ENCODE measurements at regions not wholly inside any gene's neighbourhood (a gene's known extent, or its start where the extent isn't known, plus 50 kb on each side); places are given as distances from the start of the nearest gene placed in this dataset.
"Not testable (repeated sequence)": the region's sequence is repeated elsewhere in the genome, so short reads cannot be mapped to it uniquely, and the experiment has no call there.

DNA sequence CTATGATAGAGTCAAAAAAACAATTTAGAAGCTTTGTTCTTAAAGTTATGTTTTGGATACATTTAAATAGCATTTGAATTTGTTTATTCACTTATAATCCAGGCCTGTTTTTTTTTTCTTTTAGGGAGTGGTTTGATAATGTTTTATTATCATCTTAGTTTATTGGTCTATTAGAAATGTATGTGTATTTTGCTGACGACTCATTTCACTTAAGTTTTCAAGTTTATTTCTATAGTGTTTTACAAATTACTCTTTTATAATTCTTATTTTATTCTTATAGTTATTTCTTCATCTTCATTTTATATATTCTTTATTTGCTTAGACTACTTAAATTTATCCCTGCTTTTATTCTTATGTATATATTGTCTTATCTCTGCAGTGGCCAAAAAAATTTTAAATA lies 804.5 kb downstream of the NR4A2 start:
- DNase-seq (ENCODE audit: low spot score): no peak

DNA sequence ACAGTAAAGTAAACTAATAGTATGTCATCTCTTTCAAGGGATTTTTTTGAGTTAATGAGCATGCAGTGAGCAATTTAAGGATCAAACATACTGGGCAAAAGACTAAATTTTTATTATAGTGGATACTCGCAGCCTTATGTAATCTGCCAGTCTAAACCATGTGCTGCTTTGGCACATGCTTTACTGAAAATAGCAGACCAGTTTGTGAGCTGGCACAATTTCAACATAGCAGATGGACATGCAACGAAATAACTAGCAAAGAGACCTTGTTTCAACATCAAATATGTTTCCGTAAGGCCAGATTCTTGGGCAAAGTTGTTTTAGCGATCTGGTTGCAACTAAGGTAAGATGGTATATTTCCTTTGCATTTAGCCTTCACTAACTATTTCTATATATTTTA lies 807.3 kb downstream of the NR4A2 start:
- no peak for DNase-seq (ENCODE audit: low spot score)

DNA sequence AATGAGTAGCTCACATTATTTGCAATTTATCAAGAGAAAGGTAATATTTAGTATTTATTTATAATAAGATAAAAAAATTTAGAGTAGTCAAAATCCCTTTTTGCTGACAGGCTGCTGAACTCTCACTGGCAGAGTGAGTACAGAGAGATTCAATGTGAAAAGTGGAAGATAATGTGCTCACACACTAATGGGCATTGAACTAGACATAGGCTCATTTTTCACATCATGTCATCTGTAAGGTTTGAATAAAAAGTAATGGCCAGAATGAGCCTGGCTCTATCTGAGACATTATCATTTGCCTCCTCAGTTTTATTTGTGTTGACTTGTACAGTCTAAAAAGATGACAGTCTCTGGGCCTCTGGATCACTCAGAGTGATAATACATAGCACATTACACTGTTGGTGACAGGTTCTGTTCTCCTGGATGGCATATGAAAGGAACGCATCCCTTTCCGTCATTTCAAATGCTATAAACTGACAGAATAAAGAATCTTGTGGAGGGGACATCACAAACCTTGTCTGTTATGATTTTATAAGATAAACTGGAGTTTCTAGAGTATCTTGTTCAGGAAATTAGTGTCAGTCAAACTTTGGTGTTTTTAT lies 812.9 kb downstream of the NR4A2 start:
- no peak for DNase-seq (ENCODE audit: low spot score)

DNA sequence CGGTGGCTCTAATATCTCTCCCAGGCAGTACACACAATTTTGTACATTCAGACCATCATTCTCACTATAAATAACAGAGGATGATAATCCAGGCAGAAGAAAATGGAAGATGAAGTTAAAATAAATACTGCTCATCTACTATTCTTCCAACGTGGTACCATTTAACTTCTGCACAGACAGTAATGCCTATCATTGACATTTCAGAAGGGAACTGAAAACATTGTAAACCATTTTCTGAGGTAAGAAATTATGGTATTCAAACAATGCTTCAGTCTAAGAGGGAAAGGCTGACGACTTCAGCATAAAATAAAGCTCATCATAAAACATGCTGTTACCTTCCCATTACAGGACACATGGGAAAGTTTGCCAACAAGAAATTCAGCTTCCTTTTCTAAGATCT lies 814.4 kb downstream of the NR4A2 start:
- DNase-seq (ENCODE audit: low spot score): no peak

DNA sequence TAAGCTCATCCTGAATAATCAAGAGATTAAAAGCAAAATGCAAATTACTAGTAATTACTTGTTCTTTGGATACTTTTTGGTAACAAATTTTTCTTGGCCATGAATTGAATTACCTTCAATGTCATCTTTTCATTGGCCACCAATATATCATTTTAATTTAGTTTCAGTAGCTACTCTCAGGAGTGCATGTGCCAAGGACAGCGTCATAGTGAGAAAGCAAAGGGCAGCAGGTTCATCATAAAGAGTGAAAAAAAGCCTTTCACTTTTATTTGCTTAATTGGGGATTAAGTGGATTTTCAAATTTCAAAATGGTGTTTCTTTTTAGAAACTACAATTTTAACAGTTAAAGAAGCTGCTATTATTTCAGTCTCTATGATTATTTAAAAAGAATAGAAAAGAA lies 815.2 kb downstream of the NR4A2 start:
- no peak for DNase-seq (ENCODE audit: low spot score)

DNA sequence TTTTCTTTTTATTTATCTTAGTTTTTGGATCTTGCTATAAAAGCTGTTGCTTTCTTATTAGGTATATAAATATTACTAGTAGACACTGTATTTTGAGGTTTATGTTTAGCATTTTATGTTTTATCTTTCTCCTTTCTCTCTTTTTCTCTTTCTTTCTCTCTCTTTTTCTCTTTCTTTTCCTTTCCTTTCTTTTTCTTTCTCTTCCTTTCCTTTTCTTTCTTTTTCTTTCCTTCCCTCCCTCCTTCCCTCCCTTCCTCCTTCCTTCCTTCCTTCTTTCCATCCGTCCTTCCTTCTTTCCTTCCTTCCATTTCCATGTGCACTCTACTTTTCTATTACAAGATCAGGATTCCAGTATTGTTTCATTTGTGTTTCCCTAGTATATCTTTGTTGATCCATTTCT lies 814.8 kb downstream of the KCNJ3 start:
- no peak for DNase-seq (ENCODE audit: low spot score)

DNA sequence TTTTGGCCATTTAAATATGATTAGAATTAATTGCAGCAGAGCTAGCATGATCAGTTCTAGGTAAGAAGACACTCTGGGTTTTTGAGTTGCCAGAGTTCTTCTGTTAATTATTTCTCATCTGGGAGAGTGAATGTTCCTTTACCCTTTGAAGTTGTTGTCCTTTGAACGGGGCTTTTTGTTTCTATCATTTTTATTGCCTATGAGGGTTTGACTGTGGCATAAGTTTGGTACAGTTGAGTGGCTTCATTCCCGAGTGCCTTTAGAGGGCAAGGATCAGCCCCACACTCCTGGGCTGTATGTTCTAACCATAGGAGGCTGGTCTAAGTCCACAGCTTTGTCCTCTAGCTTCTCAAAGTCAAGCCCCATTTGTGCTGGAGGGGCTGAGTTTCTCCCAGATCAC lies 804.3 kb downstream of the KCNJ3 start:
- DNase-seq (ENCODE audit: low spot score): no peak

DNA sequence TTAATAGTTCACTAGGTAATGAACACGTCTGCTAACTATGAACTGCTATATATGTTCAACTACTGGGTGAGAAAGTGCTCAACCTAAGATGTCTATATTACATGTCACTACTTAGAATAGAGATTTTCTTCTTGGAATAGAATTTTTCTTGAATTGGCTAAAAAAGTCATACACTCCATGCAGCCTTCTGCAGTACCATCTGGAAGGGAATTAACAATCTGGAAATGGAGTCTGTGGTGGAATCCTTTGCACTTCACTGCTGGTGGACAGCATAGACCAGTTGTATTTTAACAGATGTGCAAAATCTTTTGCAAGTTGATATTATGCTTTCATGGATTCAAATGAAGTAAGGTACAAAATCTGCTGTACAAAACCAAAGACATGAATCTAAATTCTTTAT lies 799.6 kb downstream of the KCNJ3 start:
- DNase-seq (ENCODE audit: low spot score): no peak

DNA sequence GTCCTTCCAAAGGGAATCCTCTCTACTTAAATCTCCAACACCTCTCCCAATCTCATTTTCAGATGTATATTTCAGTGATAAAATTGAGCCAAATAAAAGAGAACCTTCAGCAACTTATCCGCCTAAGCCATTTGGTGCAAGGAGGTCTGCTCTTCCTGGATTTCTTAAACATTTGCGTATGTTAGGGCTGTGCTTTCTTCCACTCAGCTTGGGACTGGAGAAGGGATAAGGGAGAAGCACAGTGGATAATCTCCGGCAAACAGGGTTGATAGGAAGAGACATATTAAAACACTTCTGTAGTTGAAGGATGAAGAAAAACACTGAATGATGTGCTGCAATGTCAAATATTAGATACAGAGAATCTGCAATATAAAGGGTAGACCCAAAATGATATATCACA lies 796.2 kb downstream of the KCNJ3 start:
- no peak for DNase-seq (ENCODE audit: low spot score)

DNA sequence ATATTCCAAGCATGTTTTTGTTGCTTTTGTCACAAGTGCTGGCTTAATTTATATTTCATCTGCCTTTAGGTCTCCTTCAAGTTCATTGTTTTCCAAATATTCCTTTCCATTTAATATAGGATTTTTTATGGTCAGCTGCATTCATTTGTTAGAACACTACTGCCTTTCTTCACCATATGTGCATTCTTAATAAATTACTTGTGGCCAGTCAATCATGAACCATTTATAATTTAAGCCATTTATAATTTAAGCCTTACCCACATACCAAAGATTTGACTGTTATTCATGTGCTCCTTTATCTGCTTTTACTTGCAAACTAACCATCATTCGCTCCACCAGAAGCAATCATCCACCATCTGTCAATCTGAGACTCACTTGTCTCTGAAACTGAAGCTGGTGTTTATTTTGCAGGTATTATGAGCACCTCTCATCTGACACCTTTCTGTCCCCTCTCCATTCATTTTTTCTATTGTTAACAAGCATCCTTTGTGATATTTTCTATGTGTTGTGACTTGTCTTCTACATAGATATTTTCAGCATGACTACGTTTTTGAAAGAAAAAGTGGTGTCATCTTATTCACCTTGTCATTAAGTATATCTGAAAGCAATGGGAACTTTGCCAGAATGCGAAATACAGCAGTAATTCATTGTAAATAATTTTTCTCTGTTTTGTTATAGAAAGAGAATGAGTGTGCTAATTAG lies 786.8 kb downstream of the KCNJ3 start:
- no peak for DNase-seq (ENCODE audit: low spot score)

DNA sequence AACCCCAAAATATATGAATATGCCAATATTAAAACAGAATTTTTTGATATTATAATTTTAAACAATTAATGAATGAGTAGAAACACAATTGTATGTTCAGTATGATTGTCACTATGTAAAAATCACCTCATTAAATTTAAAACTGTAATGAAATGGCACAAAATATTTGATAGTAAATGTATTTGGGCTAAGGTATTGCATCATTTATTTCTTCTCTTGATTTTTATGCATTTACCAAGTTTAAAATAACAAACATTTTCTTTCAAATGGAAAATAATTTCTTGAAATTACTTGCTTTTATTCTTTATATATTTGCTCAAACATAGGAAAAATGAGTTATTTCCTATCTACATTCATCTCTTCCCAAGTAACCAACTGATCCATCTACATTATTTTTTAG lies 782.6 kb downstream of the KCNJ3 start:
- DNase-seq (ENCODE audit: low spot score): no peak

DNA sequence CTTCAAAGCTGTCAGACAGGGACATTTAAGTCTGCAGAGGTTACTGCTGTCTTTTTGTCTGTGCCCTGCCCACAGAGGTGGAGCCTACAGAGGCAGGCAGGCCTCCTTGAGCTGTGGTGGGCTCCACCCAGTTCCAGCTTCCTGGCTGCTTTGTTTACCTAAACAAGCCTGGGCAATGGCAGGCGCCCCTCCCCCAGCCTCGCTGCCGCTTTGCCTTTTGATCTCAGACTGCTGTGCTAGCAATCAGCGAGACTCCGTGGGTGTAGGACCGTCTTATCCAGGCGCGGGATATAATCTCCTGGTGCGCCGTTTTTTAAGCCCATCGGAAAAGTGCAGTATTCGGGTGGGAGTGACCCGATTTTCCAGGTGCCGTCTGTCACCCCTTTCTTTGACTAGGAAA lies 773.5 kb downstream of the KCNJ3 start:
- not testable (repeated sequence) for DNase-seq (ENCODE audit: low spot score)

DNA sequence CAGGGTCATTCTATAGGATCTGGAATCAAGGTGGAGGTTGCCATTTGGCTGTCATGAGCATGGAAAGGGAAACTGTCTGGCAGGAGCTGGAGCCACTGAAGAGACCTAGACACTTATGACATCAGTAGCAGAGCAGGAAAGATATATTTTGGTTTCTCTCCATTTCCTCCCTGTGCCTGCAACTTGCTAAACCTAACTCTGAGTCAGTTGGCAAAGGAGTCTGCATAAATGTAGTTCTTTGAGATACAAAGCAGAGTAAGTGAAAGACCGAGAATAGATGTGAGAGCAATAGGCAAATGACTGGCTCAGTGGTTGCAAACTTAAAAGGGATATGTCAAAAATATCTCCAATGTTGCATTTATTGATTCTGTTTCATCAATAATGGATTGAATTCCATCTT lies 757.7 kb downstream of the KCNJ3 start:
- DNase-seq (ENCODE audit: low spot score): no peak

DNA sequence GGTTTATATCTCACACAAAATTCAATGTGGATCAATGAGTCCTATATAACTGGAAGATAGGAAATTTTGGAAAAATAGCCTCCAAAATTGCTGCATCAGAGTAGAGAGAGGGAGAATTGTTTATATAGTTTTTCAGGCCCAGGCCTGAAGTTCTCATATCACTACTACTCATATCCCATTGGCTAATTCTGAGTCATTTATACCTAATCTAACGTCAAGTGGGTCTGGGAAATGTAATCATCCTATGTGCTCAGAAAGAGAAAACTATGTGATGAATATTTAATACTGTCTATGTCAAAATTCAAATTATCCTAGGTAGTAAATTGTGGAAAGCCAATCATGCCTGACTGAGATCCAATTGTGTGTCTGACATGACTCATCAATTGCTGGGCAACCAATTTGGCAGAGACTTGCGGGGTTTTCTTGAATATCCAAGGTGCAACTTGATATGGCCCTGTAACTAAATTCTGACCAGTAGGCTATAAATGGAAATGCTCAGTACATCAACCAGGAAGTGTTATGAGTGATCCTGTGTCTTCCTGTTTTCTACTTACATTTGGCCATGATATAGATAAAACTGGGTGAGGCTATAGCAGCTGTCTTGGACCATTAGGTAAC lies 744.4 kb downstream of the KCNJ3 start:
- DNase-seq (ENCODE audit: low spot score): no peak

DNA sequence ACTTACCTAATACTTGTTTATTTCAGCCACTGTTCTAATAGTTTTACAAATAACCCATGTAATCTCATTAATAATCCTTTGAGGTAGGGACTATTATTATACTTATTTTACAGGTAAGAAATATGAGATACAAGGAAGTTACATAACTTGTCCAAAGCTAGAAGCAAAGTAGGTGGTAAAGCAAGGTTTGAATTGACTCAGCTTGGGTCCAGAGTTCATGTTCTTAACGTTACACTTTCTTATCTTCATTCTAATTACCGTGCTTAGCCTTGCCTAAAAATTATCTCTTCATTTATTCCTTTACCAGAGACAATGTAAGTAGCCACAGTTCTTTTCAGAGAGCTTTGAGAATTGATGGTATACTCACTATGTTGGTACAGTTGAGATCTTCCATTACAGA lies 743.6 kb downstream of the KCNJ3 start:
- DNase-seq (ENCODE audit: low spot score): no peak

DNA sequence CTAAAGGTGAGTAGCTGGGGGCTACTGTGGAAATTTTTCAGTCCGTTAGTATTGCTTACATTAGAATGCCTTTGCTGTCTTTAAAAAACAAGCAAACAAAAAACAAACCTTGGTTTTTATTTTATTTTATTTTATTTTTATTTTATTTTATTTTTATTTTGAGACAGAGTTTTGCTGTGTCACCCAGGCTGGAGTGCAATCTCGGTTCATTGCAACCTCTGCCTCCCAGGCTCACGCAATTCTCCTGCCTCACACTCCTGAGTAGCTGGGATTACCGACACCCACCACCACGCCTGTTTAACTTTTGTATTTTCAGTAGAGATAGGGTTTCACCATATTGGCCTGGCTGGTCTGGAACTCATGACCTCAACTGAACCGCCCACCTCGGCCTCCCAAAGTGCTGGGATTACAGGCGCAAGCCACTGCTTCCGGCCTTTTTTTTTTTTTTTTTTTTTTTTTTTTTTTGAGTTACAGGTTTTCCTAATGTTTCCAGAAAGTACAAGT lies 732.6 kb downstream of the KCNJ3 start:
- no peak for DNase-seq (ENCODE audit: low spot score)

DNA sequence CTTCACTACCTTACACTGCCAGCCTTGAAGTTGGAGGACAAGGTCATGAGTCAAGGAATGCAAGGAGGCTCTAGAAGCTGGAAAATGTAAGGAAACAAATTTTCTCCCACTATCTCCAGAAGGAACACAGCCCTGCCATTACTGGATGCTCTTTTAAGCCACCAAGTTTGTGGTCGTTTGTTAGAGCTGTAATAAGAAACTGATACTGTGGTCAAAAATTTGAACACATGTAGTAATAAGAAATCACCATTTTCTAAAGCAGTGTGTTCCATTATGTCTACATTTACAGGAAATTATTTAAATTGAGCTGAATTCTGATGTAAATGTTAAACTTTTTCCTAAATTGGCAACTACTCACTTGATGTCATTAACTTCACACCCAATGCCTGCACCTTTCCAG lies 729.0 kb downstream of the KCNJ3 start:
- no peak for DNase-seq (ENCODE audit: low spot score)

DNA sequence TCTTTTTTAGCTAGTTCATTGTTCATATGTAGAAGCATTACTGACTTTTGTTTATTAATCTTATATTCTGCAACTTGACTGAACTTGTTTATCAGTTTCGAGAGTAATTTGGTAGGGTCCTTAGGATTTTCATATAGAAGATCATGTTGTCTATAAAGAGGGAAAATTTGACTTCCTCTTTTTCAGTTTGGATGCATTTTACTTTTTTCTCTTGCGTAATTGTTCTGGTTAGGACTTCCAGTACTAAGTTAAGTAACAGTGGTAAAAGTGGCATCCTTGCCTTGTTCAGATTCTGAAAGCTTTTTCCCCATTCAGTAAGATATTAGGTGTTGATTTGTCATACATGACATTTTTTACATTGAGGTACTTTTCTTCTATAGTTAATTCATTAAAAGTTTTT lies 726.0 kb downstream of the KCNJ3 start:
- DNase-seq (ENCODE audit: low spot score): no peak

DNA sequence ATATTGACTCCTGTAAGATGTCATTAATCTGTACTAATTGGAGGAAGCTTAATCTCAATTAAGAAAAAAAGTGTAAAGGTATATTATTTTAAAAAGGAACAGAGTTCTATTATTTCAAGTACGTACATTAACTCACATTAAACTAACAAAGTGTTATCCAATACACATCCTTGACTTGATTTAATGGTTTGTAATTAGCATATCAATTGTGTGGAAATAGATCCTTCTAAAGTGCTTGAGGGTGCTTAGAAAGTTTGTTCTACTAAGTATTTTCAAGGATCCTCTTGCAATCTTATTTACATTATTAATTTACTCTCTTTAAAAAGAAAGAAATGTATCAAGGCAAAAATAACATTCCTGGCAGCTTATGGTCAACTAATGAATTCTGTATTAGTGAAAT lies 720.3 kb downstream of the KCNJ3 start:
- no peak for DNase-seq (ENCODE audit: low spot score)

DNA sequence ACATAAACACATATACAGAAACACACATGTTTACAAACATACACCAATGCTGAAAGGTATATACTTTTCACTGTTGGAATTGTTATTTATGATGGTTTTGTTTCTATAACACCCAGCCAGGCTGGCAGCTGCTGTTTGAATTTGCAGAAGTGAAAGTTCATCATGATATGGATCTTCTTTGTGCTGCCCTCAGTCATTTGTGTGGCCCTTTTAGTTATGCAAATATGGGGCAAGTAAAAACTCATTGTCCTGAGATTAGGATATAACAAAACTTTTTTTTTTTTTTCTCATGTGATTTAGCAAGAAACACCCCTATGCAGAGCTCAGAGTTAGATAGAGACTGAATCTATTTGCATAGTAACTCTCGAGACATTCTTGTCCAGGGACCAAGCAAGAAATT lies 714.1 kb downstream of the KCNJ3 start:
- no peak for DNase-seq (ENCODE audit: low spot score)

DNA sequence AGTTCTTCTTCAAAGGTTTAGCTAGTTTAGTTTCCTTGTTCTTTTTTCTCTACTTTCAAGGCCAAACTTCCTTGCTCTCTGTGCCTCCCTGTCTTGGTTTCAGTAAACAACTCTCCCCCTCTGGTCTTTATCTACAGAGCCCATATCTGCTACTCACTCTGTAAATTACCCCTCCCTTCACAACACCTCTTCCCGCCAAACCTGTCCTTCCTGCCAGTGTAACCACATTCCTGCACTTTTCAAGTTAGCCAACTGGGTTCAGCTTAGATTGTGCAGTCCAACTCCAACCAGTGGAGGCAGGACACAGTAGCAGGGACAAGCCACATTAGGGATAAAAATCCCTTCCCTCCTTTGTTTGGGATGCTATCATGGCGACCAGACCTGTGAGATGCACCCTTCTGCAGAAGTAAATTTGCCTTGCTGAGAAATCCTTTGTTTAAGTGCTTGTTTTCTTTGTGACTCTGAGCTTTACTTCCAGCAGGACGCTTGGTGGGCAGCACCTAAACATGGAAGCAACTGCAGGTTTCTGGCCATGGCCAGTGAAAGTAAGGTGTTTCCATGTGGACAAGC lies 706.0 kb downstream of the KCNJ3 start:
- no peak for DNase-seq (ENCODE audit: low spot score)

DNA sequence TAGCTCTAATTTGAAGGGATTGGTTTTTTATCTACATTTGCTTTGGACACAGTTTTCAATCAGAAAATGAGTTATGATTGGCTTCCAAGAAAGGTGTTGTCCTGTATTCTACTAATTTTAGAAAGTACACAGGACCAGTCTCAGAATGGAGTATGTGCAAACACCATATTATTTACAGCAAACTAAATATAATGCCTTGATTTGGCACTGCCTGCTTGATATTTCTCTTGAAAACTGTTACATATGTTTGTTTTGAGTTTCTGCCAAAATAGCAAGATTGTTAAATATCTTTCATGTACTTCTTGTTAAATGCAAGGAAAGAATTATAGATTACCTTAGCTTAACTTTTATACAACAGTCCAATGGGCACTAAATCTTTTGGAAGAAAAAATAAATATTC lies 694.9 kb downstream of the KCNJ3 start:
- DNase-seq (ENCODE audit: low spot score): no peak

DNA sequence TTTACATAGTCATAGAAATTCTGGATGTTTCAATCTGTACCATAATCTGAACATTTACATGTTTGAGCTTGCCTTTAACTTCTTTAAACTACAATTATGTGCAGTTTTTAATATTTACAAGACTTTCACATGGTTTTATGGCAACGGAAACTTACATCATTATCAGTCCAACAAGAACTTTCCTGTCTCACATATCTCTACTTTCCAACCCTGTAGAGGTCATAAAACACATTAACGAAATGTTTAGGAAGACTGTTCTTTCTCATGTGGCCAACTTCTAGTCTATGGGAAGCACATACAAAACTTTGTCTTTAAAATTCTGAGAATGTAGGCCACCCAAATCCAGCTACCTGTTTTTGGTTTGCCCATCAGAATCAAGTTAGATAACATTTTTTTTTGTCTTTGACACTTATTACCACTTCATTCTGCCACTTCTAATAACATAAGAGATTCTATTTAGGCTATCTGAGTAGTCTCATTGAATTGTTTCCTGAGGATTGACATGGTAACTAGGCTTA lies 693.2 kb downstream of the KCNJ3 start:
- no peak for DNase-seq (ENCODE audit: low spot score)
